SU-DHL-6 (cell line): ENCODE measurements at regions not wholly inside any gene's neighbourhood (a gene's known extent, or its start where the extent isn't known, plus 50 kb on each side); places are given as distances from the start of the nearest gene placed in this dataset.

Experiments
- EZH2phosphoT487 ChIP-seq: fragments of 200-600 bp; sonication (generic), shearing (Covaris generic); conservative IDR thresholded peaks from 2 replicates; pipeline ENCODE4 v1.6.1; 2018; ENCODE audit warnings: mild to moderate bottlenecking, antibody characterized with exemption, low read length, moderate library complexity, mixed read lengths
- TF ChIP-seq, protein P1 (sequence below): fragments of 200-600 bp; sonication (generic); IDR thresholded peaks from one replicate; pipeline ENCODE4 v1.5.1; 2017; ENCODE audit warnings: antibody characterized with exemption, mild to moderate bottlenecking, low read length, moderate library complexity; ENCODE audit not compliant: insufficient read depth, poor library complexity, severe bottlenecking

- TF ChIP-seq, protein P1, sequence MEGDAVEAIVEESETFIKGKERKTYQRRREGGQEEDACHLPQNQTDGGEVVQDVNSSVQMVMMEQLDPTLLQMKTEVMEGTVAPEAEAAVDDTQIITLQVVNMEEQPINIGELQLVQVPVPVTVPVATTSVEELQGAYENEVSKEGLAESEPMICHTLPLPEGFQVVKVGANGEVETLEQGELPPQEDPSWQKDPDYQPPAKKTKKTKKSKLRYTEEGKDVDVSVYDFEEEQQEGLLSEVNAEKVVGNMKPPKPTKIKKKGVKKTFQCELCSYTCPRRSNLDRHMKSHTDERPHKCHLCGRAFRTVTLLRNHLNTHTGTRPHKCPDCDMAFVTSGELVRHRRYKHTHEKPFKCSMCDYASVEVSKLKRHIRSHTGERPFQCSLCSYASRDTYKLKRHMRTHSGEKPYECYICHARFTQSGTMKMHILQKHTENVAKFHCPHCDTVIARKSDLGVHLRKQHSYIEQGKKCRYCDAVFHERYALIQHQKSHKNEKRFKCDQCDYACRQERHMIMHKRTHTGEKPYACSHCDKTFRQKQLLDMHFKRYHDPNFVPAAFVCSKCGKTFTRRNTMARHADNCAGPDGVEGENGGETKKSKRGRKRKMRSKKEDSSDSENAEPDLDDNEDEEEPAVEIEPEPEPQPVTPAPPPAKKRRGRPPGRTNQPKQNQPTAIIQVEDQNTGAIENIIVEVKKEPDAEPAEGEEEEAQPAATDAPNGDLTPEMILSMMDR, result no peak
- no peak for TF ChIP-seq EZH2phosphoT487
Observed at GRCh38 chr12:116677202-116677661, 60.6 kb downstream of the SPRING1 start.
